ENCODE measurements at regions not wholly inside any gene's neighbourhood (a gene's known extent, or its start where the extent isn't known, plus 50 kb on each side); places are given as distances from the start of the nearest gene placed in this dataset.

DNA sequence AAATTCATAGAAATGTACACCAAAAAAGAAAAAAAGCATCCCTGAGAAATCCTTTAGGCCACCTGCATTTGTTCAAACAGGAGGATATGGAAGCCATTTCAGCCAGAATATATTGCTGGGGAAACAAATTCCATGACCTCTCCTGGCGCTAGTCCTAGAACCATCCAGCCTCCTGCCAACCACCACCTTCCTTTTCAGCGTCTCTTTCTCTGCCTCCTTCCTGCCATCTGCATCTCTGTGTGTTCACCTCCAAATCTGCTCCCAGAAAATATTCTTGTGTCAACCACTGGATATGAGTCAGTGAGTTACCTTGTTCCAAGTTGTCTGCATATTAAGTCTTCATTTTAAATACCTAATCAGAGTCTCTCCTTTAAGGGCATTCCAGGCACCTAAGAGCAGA is 50.6 kb upstream of the NPY start:
- no peaks in the 10 kb centered on the region for H3K4me1 Mint-ChIP-seq (ENCODE audit: unreplicated experiment)
- TF ChIP-seq, protein P1, sequence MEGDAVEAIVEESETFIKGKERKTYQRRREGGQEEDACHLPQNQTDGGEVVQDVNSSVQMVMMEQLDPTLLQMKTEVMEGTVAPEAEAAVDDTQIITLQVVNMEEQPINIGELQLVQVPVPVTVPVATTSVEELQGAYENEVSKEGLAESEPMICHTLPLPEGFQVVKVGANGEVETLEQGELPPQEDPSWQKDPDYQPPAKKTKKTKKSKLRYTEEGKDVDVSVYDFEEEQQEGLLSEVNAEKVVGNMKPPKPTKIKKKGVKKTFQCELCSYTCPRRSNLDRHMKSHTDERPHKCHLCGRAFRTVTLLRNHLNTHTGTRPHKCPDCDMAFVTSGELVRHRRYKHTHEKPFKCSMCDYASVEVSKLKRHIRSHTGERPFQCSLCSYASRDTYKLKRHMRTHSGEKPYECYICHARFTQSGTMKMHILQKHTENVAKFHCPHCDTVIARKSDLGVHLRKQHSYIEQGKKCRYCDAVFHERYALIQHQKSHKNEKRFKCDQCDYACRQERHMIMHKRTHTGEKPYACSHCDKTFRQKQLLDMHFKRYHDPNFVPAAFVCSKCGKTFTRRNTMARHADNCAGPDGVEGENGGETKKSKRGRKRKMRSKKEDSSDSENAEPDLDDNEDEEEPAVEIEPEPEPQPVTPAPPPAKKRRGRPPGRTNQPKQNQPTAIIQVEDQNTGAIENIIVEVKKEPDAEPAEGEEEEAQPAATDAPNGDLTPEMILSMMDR (IDR thresholded peaks at IDR 0.05; ENCODE audit: unreplicated experiment), result no peak
- DNase-seq (ENCODE audit: low spot score), result no peak
- no peak overlapping the region for H3K27ac Mint-ChIP-seq (ENCODE audit: unreplicated experiment)
- no peaks in the 10 kb centered on the region for H3K9me3 Mint-ChIP-seq (ENCODE audit: unreplicated experiment)
- H3K4me3 Mint-ChIP-seq (ENCODE audit: unreplicated experiment), result no peak overlapping the region
- H3K36me3 Mint-ChIP-seq (ENCODE audit: low read depth, unreplicated experiment), result no peaks in the 10 kb centered on the region
- H3K27me3 Mint-ChIP-seq (ENCODE audit: unreplicated experiment), result no peaks in the 10 kb centered on the region
